ENCODE measurements at regions not wholly inside any gene's neighbourhood (a gene's known extent, or its start where the extent isn't known, plus 50 kb on each side); places are given as distances from the start of the nearest gene placed in this dataset.

DNA sequence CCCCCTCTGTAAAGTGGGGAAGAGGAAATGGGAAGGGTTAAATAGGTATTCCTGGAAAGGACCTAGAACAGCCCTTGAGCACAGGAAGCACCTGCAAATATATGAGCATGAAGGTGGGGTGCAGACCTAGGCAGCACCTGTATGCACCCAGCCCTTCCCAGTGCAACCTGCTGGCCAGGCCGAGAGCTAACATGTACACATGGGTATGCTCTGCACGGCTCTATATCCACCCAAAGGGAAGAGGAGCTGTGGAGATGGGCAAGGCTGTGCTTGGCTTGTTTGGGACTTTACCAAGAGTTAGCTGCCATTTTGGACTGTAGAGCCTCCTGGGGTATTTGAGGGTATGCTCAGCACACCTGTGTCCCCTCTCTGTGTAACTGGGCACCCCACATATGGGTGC, 171.2 kb downstream of the KLF13 start:
- Mint-ChIP-seq H3K4me3 (ENCODE audit: low read depth) (no peak overlapping the region), H3K4me1 (ENCODE audit: low read depth) (no peaks in the 10 kb centered on the region), H3K9me3 (ENCODE audit: low read depth) (no peaks in the 10 kb centered on the region), H3K27me3 (no peaks in the 10 kb centered on the region), H3K27ac (no peak overlapping the region), H3K36me3 (ENCODE audit: insufficient read depth) (peaks cover 1% of the 10 kb centered on the region)
- TF ChIP-seq, protein P1, sequence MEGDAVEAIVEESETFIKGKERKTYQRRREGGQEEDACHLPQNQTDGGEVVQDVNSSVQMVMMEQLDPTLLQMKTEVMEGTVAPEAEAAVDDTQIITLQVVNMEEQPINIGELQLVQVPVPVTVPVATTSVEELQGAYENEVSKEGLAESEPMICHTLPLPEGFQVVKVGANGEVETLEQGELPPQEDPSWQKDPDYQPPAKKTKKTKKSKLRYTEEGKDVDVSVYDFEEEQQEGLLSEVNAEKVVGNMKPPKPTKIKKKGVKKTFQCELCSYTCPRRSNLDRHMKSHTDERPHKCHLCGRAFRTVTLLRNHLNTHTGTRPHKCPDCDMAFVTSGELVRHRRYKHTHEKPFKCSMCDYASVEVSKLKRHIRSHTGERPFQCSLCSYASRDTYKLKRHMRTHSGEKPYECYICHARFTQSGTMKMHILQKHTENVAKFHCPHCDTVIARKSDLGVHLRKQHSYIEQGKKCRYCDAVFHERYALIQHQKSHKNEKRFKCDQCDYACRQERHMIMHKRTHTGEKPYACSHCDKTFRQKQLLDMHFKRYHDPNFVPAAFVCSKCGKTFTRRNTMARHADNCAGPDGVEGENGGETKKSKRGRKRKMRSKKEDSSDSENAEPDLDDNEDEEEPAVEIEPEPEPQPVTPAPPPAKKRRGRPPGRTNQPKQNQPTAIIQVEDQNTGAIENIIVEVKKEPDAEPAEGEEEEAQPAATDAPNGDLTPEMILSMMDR (IDR thresholded peaks at IDR 0.05; ENCODE audit: unreplicated experiment), result no peak
- no peak for DNase-seq (ENCODE audit: low spot score, unreplicated experiment)

DNA sequence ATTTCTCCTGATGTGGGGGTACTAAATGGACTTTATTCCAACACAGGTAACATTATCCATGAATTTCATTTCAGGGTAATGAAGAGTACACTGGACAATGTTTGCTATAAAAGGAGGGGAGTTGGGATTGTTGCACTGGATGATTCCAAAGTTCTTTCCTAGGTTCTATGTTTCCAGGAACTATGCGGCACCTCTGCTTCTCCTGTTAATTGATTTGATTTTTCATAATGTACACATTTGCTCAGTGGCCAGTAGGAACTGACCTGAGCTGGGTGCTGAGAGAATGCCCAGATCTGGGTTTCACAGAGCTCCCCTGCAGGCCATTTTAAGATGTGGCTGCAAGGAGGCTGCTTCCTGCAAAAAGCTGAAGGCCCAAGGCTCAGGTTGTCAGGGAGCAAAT, 171.7 kb downstream of the KLF13 start:
- TF ChIP-seq, protein P1 (IDR thresholded peaks at IDR 0.05; ENCODE audit: unreplicated experiment), result no peak
- no peak overlapping the region for H3K27ac Mint-ChIP-seq
- H3K27me3 Mint-ChIP-seq, result no peaks in the 10 kb centered on the region
- peaks cover 1% of the 10 kb centered on the region for H3K36me3 Mint-ChIP-seq (ENCODE audit: insufficient read depth)
- DNase-seq (ENCODE audit: low spot score, unreplicated experiment), result no peak
- no peaks in the 10 kb centered on the region for H3K9me3 Mint-ChIP-seq (ENCODE audit: low read depth)
- no peaks in the 10 kb centered on the region for H3K4me1 Mint-ChIP-seq (ENCODE audit: low read depth)
- H3K4me3 Mint-ChIP-seq (ENCODE audit: low read depth), result no peak overlapping the region

GRCh38 chr15:31498756-31499155, 172.1 kb downstream of the KLF13 start:
- peaks cover under 1% of the 10 kb centered on the region for H3K36me3 Mint-ChIP-seq (ENCODE audit: insufficient read depth)
- no peaks in the 10 kb centered on the region for H3K9me3 Mint-ChIP-seq (ENCODE audit: low read depth)
- TF ChIP-seq, protein P1 (IDR thresholded peaks at IDR 0.05; ENCODE audit: unreplicated experiment), result no peak
- H3K27ac Mint-ChIP-seq, result no peak overlapping the region
- no peak for DNase-seq (ENCODE audit: low spot score, unreplicated experiment)
- H3K4me3 Mint-ChIP-seq (ENCODE audit: low read depth), result no peak overlapping the region
- H3K4me1 Mint-ChIP-seq (ENCODE audit: low read depth), result no peaks in the 10 kb centered on the region
- H3K27me3 Mint-ChIP-seq, result no peaks in the 10 kb centered on the region

- TF ChIP-seq, protein P1 (IDR thresholded peaks at IDR 0.05; ENCODE audit: unreplicated experiment), result no peak
- Mint-ChIP-seq H3K27me3 (no peaks in the 10 kb centered on the region), H3K27ac (no peak overlapping the region), H3K4me3 (ENCODE audit: low read depth) (no peak overlapping the region), H3K9me3 (ENCODE audit: low read depth) (no peaks in the 10 kb centered on the region), H3K36me3 (ENCODE audit: insufficient read depth) (no peaks in the 10 kb centered on the region), H3K4me1 (ENCODE audit: low read depth) (no peaks in the 10 kb centered on the region)
- no peak for DNase-seq (ENCODE audit: low spot score, unreplicated experiment)
Measured at GRCh38 chr15:31499236-31499952, 172.8 kb downstream of the KLF13 start.

DNA sequence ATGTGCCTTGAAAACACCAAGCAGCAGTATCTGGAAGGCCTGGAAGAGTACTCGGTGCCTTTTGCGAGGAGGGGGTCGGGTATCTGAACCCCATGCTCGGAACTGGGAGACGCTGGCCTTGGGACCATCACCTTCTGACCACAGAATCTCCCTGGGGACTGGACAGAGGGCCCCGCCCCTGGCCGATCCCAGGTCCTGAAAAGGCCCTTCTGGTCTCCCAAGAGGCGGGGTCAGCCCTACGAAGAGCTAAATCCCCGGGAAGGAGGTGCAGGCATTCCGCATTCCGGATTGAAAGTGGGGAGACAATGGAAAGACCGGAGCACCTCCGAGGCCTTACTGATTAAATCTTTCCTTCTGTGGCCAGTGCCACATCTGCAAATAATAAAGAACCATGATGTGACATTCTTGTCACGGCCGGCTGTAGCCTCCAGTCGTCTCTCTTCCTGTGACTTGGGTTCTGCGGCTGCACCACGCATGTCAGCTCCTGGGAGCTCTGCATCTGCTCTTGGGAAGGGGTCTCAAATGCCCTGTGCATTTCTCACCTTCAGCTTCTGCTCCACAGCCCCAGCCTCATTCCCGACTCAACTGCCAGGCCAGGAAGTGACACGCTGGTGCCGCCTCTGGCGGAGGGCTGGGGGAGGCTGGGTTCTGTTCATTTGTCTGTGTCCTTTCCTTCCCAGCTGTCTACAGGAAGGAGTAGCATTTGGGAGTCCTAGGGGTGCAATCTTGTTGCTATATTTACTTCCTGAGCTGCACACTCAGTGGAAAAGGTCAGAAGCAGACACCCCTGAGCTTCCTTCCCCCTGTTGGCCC, 173.5 kb downstream of the KLF13 start:
- no peak for DNase-seq (ENCODE audit: low spot score, unreplicated experiment)
- H3K4me1 Mint-ChIP-seq (ENCODE audit: low read depth), result no peaks in the 10 kb centered on the region
- no peaks in the 10 kb centered on the region for H3K27me3 Mint-ChIP-seq
- H3K27ac Mint-ChIP-seq, result peak overlapping the region; percentile 56
- H3K9me3 Mint-ChIP-seq (ENCODE audit: low read depth), result no peaks in the 10 kb centered on the region
- TF ChIP-seq, protein P1 (IDR thresholded peaks at IDR 0.05; ENCODE audit: unreplicated experiment), result no peak
- no peaks in the 10 kb centered on the region for H3K36me3 Mint-ChIP-seq (ENCODE audit: insufficient read depth)
- H3K4me3 Mint-ChIP-seq (ENCODE audit: low read depth), result no peak overlapping the region

All from progenitor cell of endocrine pancreas (in vitro differentiated cells).